PFSK-1 (cell line): ENCODE measurements at regions not wholly inside any gene's neighbourhood (a gene's known extent, or its start where the extent isn't known, plus 50 kb on each side); places are given as distances from the start of the nearest gene placed in this dataset.

Source experiments
- POLR2AphosphoS5 ChIP-seq: IDR thresholded peaks from 2 replicates; pipeline ENCODE4 v1.6.1; 2012; ENCODE audit warnings: low read depth, mild to moderate bottlenecking, control low read depth, low read length, moderate library complexity
- SIN3A ChIP-seq: IDR thresholded peaks from 2 replicates; pipeline ENCODE4 v1.6.1; 2012; ENCODE audit warnings: mild to moderate bottlenecking, low read length, moderate library complexity, borderline replicate concordance; ENCODE audit not compliant: insufficient read depth

DNA sequence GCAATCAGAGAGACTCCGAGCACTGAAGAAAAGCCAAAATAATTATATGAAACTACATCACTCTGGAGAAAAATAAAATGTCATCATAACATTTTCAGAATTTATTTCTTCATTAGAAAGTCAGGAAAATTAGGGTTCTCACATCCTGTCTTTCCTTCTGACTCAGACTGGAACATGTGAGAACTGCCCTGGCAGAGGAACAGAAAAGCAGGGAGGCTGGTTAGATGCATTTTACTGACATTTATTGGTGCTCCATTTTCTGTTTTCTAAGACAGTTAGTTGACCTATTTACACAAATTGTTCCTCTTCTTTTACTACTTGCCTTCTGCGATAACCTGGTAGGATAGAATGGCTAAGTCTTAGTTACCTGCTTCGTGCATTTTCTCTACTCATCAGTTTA, 58.6 kb upstream of the ANK3 start:
- TF ChIP-seq SIN3A (no peak), POLR2AphosphoS5 (no peak)
